PC-9 (cell line): ENCODE measurements at regions not wholly inside any gene's neighbourhood (a gene's known extent, or its start where the extent isn't known, plus 50 kb on each side); places are given as distances from the start of the nearest gene placed in this dataset.

Source experiments
- CTCF ChIP-seq: fragments of 200-600 bp; sonication (generic); conservative IDR thresholded peaks from 2 replicates; pipeline ENCODE4 v1.6.1; 2017; ENCODE audit warnings: mixed run types, antibody characterized with exemption, mild to moderate bottlenecking, moderate library complexity
- EZH2 ChIP-seq: fragments of 200-600 bp; sonication (generic); IDR thresholded peaks from 2 replicates; pipeline ENCODE4 v1.8.0; 2017; ENCODE audit warnings: antibody characterized with exemption, low read depth

DNA sequence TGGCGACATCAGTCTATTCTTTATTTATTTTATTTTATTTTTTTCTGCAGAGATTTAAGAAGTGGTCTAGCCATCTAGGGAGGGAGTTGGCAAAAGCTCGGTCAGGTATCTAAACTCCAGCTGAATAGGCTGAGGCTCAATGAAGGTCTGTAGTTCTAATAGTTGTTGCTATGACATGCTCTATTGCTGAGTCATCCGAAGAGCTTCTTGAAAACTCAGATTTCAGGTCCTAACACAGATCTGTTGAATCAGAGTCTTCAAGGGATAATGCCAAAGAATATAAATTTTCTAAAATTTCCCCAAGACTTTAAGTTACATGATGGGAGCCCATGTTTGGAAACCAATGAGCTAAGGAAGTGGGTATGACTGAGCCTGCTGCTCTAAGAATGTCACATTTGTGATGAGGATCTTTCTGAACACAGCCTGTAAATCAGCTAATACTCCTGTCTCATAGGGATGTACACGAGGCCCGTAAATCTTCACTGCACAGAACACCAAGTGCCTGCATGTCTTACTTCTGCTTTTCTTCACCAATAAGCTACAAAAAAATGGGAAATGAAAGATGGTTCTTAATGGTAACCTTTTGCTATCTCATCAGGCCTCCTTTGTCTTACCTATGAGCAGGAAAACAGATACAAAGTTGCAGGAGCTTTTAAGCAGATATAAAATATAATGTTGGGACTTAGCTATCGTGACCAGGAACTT, 901.4 kb upstream of the API5 start:
- TF ChIP-seq EZH2, result no peak
- TF ChIP-seq CTCF, result no peak
